ENCODE measurements at regions not wholly inside any gene's neighbourhood (a gene's known extent, or its start where the extent isn't known, plus 50 kb on each side); places are given as distances from the start of the nearest gene placed in this dataset.

GRCh38 chr6:104527761-104528415, 331.8 kb downstream of the HACE1 start:
- TF ChIP-seq, protein P1, sequence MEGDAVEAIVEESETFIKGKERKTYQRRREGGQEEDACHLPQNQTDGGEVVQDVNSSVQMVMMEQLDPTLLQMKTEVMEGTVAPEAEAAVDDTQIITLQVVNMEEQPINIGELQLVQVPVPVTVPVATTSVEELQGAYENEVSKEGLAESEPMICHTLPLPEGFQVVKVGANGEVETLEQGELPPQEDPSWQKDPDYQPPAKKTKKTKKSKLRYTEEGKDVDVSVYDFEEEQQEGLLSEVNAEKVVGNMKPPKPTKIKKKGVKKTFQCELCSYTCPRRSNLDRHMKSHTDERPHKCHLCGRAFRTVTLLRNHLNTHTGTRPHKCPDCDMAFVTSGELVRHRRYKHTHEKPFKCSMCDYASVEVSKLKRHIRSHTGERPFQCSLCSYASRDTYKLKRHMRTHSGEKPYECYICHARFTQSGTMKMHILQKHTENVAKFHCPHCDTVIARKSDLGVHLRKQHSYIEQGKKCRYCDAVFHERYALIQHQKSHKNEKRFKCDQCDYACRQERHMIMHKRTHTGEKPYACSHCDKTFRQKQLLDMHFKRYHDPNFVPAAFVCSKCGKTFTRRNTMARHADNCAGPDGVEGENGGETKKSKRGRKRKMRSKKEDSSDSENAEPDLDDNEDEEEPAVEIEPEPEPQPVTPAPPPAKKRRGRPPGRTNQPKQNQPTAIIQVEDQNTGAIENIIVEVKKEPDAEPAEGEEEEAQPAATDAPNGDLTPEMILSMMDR (IDR thresholded peaks at IDR 0.05; ENCODE audit: low read depth, low read length), result peak; percentile 31; the same call in 1 of the 2 replicates
- TF ChIP-seq EZH2phosphoT487 (IDR thresholded peaks at IDR 0.05; ENCODE audit: low read depth), result no peak
